ENCODE measurements at regions not wholly inside any gene's neighbourhood (a gene's known extent, or its start where the extent isn't known, plus 50 kb on each side); places are given as distances from the start of the nearest gene placed in this dataset.

GRCh38 chr2:226410247-226410835 is 389.3 kb downstream of the IRS1 start:
- Mint-ChIP-seq H3K4me1 (peaks cover 31% of the 10 kb centered on the region), H3K4me3 (no peak overlapping the region), H3K36me3 (ENCODE audit: low read depth) (no peaks in the 10 kb centered on the region), H3K27me3 (ENCODE audit: low read depth) (no peaks in the 10 kb centered on the region), H3K9me3 (peaks cover 2% of the 10 kb centered on the region), H3K27ac (no peak overlapping the region)
- TF ChIP-seq, protein P1, sequence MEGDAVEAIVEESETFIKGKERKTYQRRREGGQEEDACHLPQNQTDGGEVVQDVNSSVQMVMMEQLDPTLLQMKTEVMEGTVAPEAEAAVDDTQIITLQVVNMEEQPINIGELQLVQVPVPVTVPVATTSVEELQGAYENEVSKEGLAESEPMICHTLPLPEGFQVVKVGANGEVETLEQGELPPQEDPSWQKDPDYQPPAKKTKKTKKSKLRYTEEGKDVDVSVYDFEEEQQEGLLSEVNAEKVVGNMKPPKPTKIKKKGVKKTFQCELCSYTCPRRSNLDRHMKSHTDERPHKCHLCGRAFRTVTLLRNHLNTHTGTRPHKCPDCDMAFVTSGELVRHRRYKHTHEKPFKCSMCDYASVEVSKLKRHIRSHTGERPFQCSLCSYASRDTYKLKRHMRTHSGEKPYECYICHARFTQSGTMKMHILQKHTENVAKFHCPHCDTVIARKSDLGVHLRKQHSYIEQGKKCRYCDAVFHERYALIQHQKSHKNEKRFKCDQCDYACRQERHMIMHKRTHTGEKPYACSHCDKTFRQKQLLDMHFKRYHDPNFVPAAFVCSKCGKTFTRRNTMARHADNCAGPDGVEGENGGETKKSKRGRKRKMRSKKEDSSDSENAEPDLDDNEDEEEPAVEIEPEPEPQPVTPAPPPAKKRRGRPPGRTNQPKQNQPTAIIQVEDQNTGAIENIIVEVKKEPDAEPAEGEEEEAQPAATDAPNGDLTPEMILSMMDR (IDR thresholded peaks at IDR 0.05; ENCODE audit: unreplicated experiment in 3 of 3) = no peak

DNA sequence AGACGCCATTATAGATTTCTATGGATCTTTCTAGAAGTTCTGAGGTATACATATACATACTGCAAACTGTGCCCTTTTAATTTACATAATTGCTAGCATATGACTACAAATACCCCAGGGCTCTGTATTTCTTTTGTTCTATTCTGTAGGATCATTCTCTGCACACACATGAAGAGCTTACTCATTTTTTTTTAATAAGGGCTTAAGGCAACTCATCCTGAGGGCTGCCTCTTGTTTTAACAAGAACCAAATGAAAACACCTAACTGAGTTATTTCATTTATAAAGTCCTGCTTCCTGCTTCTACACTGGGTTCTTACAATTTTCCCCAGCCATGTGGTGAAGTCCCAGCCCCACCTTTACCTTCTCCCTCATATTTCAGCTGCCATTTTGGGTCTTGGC is 390.5 kb downstream of the IRS1 start:
- H3K4me1 Mint-ChIP-seq = peaks cover 26% of the 10 kb centered on the region
- H3K27ac Mint-ChIP-seq = no peak overlapping the region
- peaks cover 2% of the 10 kb centered on the region for H3K9me3 Mint-ChIP-seq
- TF ChIP-seq, protein P1 (IDR thresholded peaks at IDR 0.05; ENCODE audit: unreplicated experiment in 3 of 3) = no peak
- H3K27me3 Mint-ChIP-seq (ENCODE audit: low read depth) = no peaks in the 10 kb centered on the region
- no peak overlapping the region for H3K4me3 Mint-ChIP-seq
- H3K36me3 Mint-ChIP-seq (ENCODE audit: low read depth) = no peaks in the 10 kb centered on the region

- peaks cover 20% of the 10 kb centered on the region for H3K4me1 Mint-ChIP-seq
- peak overlapping the region in 1 of 3 experiments; percentile 63 for H3K27ac Mint-ChIP-seq
- TF ChIP-seq, protein P1 (IDR thresholded peaks at IDR 0.05; ENCODE audit: unreplicated experiment in 3 of 3) = no peak
- H3K27me3 Mint-ChIP-seq (ENCODE audit: low read depth) = no peaks in the 10 kb centered on the region
- H3K36me3 Mint-ChIP-seq (ENCODE audit: low read depth) = no peaks in the 10 kb centered on the region
- H3K4me3 Mint-ChIP-seq = no peak overlapping the region
- H3K9me3 Mint-ChIP-seq = peaks cover 2% of the 10 kb centered on the region
These were observed 391.5 kb downstream of the IRS1 start for GRCh38 chr2:226408141-226408540.

DNA sequence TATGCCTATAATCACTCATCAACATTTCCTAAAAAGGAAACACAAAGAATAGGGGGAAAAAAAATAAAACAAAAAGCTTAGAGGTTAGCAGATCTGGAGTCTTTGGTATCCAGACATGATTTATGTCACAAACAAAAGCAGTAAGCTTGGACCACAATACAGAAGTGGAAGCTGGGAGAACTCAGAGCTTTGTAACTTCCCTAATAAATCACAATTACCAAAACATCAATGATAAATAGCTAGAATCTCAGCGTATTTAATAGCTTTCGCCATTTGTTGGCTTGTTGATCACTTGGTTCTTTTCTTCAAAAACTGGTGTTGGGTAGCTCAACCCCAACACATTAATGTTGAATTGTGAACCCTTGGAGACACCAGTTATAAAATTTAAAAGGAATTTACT is 392.5 kb downstream of the IRS1 start:
- Mint-ChIP-seq H3K9me3 (no peaks in the 10 kb centered on the region), H3K27ac (no peak overlapping the region), H3K27me3 (ENCODE audit: low read depth) (no peaks in the 10 kb centered on the region), H3K4me1 (peaks cover 20% of the 10 kb centered on the region), H3K36me3 (ENCODE audit: low read depth) (no peaks in the 10 kb centered on the region), H3K4me3 (no peak overlapping the region)
- TF ChIP-seq, protein P1 (IDR thresholded peaks at IDR 0.05; ENCODE audit: unreplicated experiment in 3 of 3) = no peak

GRCh38 chr2:226405465-226405864 is 394.2 kb downstream of the IRS1 start:
- H3K9me3 Mint-ChIP-seq = no peaks in the 10 kb centered on the region
- H3K27me3 Mint-ChIP-seq (ENCODE audit: low read depth) = no peaks in the 10 kb centered on the region
- H3K36me3 Mint-ChIP-seq (ENCODE audit: low read depth) = no peaks in the 10 kb centered on the region

GRCh38 chr2:226403369-226403768 is 396.3 kb downstream of the IRS1 start:
- no peaks in the 10 kb centered on the region for H3K9me3 Mint-ChIP-seq
- no peaks in the 10 kb centered on the region for H3K27me3 Mint-ChIP-seq (ENCODE audit: low read depth)
- peaks cover 5% of the 10 kb centered on the region for H3K4me1 Mint-ChIP-seq
- peak overlapping the region in 1 of 3 experiments; percentile 32 for H3K27ac Mint-ChIP-seq
- H3K4me3 Mint-ChIP-seq = no peak overlapping the region
- TF ChIP-seq, protein P1 (IDR thresholded peaks at IDR 0.05; ENCODE audit: unreplicated experiment in 3 of 3) = no peak
- no peaks in the 10 kb centered on the region for H3K36me3 Mint-ChIP-seq (ENCODE audit: low read depth)

More at GRCh38 chr2:226405465-226405864, 394.2 kb downstream of the IRS1 start:
- TF ChIP-seq, protein P1 (IDR thresholded peaks at IDR 0.05; ENCODE audit: unreplicated experiment in 3 of 3) = no peak
- peaks cover 10% of the 10 kb centered on the region for H3K4me1 Mint-ChIP-seq
- no peak overlapping the region for H3K27ac Mint-ChIP-seq
- H3K4me3 Mint-ChIP-seq = no peak overlapping the region

All from nephron (organoid).